ENCODE measurements at regions not wholly inside any gene's neighbourhood (a gene's known extent, or its start where the extent isn't known, plus 50 kb on each side); places are given as distances from the start of the nearest gene placed in this dataset.

DNA sequence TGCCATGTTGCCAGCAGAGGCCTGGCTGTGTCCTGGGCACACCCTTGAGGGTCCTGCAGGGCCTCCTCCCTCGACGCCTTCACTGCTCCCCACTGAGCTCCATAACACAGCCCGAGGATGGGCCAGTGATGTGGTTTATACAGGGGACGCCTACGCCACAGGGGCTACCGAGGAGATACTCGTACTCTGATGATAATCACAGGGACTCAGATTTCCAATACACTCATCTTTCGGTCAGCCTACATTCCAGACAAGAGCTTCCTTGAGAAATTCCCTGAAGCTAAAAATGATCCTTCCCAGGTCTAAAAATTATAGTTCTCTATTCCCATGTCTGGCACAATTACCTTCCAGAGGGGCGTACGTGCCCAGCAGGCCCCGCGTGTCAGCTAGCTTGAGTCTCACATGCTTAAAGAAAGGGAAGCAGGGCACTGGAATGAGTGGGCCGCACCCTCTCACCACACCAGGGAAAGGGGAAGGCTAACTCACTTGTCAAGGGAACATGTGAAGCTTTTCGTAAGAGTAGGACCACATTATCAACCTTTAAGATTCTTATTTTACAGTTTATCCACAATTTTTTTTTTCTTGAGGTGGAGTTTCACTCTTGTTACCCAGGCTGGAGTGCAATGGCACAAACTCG lies 159.5 kb upstream of the NDUFV2 start:
- Mint-ChIP-seq H3K4me3 (no peak overlapping the region), H3K36me3 (ENCODE audit: insufficient read depth) (no peaks in the 10 kb centered on the region), H3K4me1 (no peaks in the 10 kb centered on the region), H3K27me3 (peaks cover 34% of the 10 kb centered on the region), H3K9me3 (no peaks in the 10 kb centered on the region), H3K27ac (ENCODE audit: low read depth) (no peak overlapping the region)
- DNase-seq (ENCODE audit: low spot score in 2 of 2) (no peak), ATAC-seq (replicated peaks; ENCODE audit: extremely low read depth, poor library complexity, severe bottlenecking) (no peak)

GRCh38 chr18:8943900-8944870 lies 158.3 kb upstream of the NDUFV2 start:
- H3K4me3 Mint-ChIP-seq = no peak overlapping the region
- no peak overlapping the region for H3K27ac Mint-ChIP-seq (ENCODE audit: low read depth)
- H3K27me3 Mint-ChIP-seq = peaks cover 34% of the 10 kb centered on the region
- no peaks in the 10 kb centered on the region for H3K9me3 Mint-ChIP-seq
- no peak for DNase-seq (ENCODE audit: low spot score in 2 of 2)
- H3K4me1 Mint-ChIP-seq = peaks cover 6% of the 10 kb centered on the region
- peaks cover 2% of the 10 kb centered on the region for H3K36me3 Mint-ChIP-seq (ENCODE audit: insufficient read depth)
- no peak for ATAC-seq (replicated peaks; ENCODE audit: extremely low read depth, poor library complexity, severe bottlenecking)

- H3K27ac Mint-ChIP-seq (ENCODE audit: low read depth) = no peak overlapping the region
Observed at GRCh38 chr18:8944871-8945245, 157.6 kb upstream of the NDUFV2 start.

GRCh38 chr18:8945514-8945913 lies 157.0 kb upstream of the NDUFV2 start:
- Mint-ChIP-seq H3K36me3 (ENCODE audit: insufficient read depth) (peaks cover 2% of the 10 kb centered on the region), H3K27ac (ENCODE audit: low read depth) (no peak overlapping the region), H3K9me3 (no peaks in the 10 kb centered on the region), H3K27me3 (peaks cover 32% of the 10 kb centered on the region), H3K4me1 (peaks cover 8% of the 10 kb centered on the region), H3K4me3 (no peak overlapping the region)
- no peak for ATAC-seq (replicated peaks; ENCODE audit: extremely low read depth, poor library complexity, severe bottlenecking)
- DNase-seq (ENCODE audit: low spot score in 2 of 2) = no peak

More at GRCh38 chr18:8944871-8945245, 157.6 kb upstream of the NDUFV2 start:
- ATAC-seq (replicated peaks; ENCODE audit: extremely low read depth, poor library complexity, severe bottlenecking) = no peak
- Mint-ChIP-seq H3K9me3 (no peaks in the 10 kb centered on the region), H3K4me1 (peaks cover 8% of the 10 kb centered on the region), H3K4me3 (no peak overlapping the region), H3K27me3 (peaks cover 32% of the 10 kb centered on the region), H3K36me3 (ENCODE audit: insufficient read depth) (peaks cover 2% of the 10 kb centered on the region)
- DNase-seq (ENCODE audit: low spot score in 2 of 2) = no peak

DNA sequence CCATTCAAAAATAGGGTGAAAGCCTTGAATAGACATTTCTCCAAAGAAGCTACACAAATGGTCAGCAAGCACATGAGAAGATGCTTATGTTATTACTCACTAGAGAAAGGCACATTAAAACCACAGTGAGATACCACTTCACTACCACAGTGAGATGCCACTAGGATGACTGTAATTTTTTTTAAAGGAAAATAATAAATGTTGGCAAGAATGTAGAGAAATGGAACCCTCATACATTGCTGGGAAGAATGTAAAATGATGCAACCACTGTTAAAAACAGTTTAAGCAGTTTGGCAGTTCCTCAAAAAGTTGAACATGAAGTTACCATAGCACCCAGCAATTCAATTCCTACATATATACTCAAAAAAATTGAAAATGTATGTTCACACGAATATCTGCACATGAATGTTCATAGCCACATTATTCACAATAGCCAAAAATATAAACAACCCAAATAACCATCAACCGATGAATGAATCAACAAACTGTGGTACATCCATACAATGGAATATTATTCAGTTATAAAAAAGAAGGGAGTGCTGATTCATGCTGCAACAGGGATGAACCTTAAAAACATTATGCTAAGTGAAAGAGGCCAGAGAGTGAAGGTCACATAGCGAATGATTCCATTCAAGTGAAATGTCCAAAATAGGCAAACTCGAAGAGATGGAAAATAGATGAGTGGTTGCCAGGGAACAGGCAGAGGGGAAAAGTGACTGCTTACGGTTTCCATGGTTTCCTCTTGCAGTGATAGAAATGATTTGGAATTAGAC lies 156.2 kb upstream of the NDUFV2 start:
- H3K4me1 Mint-ChIP-seq = peaks cover 8% of the 10 kb centered on the region
- DNase-seq (ENCODE audit: low spot score in 2 of 2) (no peak), ATAC-seq (replicated peaks; ENCODE audit: extremely low read depth, poor library complexity, severe bottlenecking) (no peak)
- no peaks in the 10 kb centered on the region for H3K9me3 Mint-ChIP-seq
- peaks cover 2% of the 10 kb centered on the region for H3K36me3 Mint-ChIP-seq (ENCODE audit: insufficient read depth)
- H3K27ac Mint-ChIP-seq (ENCODE audit: low read depth) = no peak overlapping the region
- H3K27me3 Mint-ChIP-seq = peaks cover 32% of the 10 kb centered on the region
- no peak overlapping the region for H3K4me3 Mint-ChIP-seq

GRCh38 chr18:8947566-8947965 lies 154.9 kb upstream of the NDUFV2 start:
- Mint-ChIP-seq H3K4me1 (peaks cover 8% of the 10 kb centered on the region), H3K9me3 (no peaks in the 10 kb centered on the region), H3K36me3 (ENCODE audit: insufficient read depth) (peaks cover 2% of the 10 kb centered on the region), H3K27ac (ENCODE audit: low read depth) (no peak overlapping the region), H3K4me3 (no peak overlapping the region), H3K27me3 (peaks cover 32% of the 10 kb centered on the region)
- ATAC-seq (replicated peaks; ENCODE audit: extremely low read depth, poor library complexity, severe bottlenecking) (no peak), DNase-seq (ENCODE audit: low spot score in 2 of 2) (no peak)

GRCh38 chr18:8948011-8948410 lies 154.5 kb upstream of the NDUFV2 start:
- no peak overlapping the region for H3K4me3 Mint-ChIP-seq
- H3K27me3 Mint-ChIP-seq = peaks cover 32% of the 10 kb centered on the region
- H3K9me3 Mint-ChIP-seq = no peaks in the 10 kb centered on the region
- H3K36me3 Mint-ChIP-seq (ENCODE audit: insufficient read depth) = peaks cover 2% of the 10 kb centered on the region
- ATAC-seq (replicated peaks; ENCODE audit: extremely low read depth, poor library complexity, severe bottlenecking) = no peak
- peaks cover 8% of the 10 kb centered on the region for H3K4me1 Mint-ChIP-seq
- no peak for DNase-seq (ENCODE audit: low spot score in 2 of 2)
- no peak overlapping the region for H3K27ac Mint-ChIP-seq (ENCODE audit: low read depth)

DNA sequence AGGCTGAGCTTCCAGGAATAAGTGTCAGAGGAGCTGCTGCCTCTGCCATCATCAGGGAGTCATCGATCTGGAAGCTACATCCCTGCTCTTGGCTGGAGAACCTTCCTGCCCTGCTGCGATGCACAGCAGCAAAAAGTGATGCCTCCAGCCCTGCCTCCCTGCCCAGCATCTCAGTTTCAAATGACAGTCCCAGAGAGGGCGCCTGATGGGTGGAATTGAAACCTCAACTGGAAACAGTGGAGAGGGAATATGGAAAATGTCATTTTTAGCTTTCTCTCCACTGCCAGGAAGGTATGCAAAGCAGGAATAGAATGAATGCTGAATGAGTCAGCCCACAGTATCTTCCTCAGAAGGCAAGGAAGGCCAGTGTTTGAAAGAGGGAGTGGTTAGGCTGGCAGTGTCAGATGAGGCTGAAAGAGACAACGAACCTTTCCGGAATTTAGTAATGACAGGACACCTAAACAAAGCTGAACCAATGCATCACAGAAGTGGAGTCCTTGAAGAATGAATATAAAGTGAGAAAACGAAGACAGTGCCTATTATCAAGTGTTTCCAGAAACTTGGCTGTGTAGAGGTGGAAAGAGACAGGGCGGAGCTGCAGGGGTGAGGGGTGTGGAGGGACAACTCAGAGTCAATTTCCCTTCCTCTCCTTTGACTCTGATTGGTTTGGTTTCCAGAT lies 153.9 kb upstream of the NDUFV2 start:
- ATAC-seq (replicated peaks; ENCODE audit: extremely low read depth, poor library complexity, severe bottlenecking) = no peak
- no peak for DNase-seq (ENCODE audit: low spot score in 2 of 2)

GRCh38 chr18:8949206-8949605 lies 153.3 kb upstream of the NDUFV2 start:
- Mint-ChIP-seq H3K4me1 (peaks cover 8% of the 10 kb centered on the region), H3K27me3 (peaks cover 32% of the 10 kb centered on the region), H3K27ac (ENCODE audit: low read depth) (no peak overlapping the region), H3K4me3 (no peak overlapping the region), H3K9me3 (no peaks in the 10 kb centered on the region), H3K36me3 (ENCODE audit: insufficient read depth) (peaks cover 2% of the 10 kb centered on the region)
- ATAC-seq (replicated peaks; ENCODE audit: extremely low read depth, poor library complexity, severe bottlenecking) (no peak), DNase-seq (ENCODE audit: low spot score in 2 of 2) (no peak)

More for the DNA sequence above, 153.9 kb upstream of the NDUFV2 start:
- Mint-ChIP-seq H3K9me3 (no peaks in the 10 kb centered on the region), H3K27me3 (peaks cover 32% of the 10 kb centered on the region), H3K4me1 (peaks cover 8% of the 10 kb centered on the region), H3K4me3 (no peak overlapping the region), H3K36me3 (ENCODE audit: insufficient read depth) (peaks cover 2% of the 10 kb centered on the region), H3K27ac (ENCODE audit: low read depth) (no peak overlapping the region)

- H3K27me3 Mint-ChIP-seq = peaks cover 34% of the 10 kb centered on the region
- no peak for ATAC-seq (replicated peaks; ENCODE audit: extremely low read depth, poor library complexity, severe bottlenecking)
- H3K4me1 Mint-ChIP-seq = peaks cover 8% of the 10 kb centered on the region
- peaks cover 2% of the 10 kb centered on the region for H3K36me3 Mint-ChIP-seq (ENCODE audit: insufficient read depth)
- DNase-seq (ENCODE audit: low spot score in 2 of 2) = no peak
- no peak overlapping the region for H3K4me3 Mint-ChIP-seq
- H3K9me3 Mint-ChIP-seq = no peaks in the 10 kb centered on the region
- H3K27ac Mint-ChIP-seq (ENCODE audit: low read depth) = no peak overlapping the region
Observed at GRCh38 chr18:8951491-8951890, 151.0 kb upstream of the NDUFV2 start.

- DNase-seq (ENCODE audit: low spot score in 2 of 2) (no peak), ATAC-seq (replicated peaks; ENCODE audit: extremely low read depth, poor library complexity, severe bottlenecking) (no peak)
- Mint-ChIP-seq H3K9me3 (no peaks in the 10 kb centered on the region), H3K4me1 (peaks cover 8% of the 10 kb centered on the region), H3K27ac (ENCODE audit: low read depth) (no peak overlapping the region), H3K36me3 (ENCODE audit: insufficient read depth) (peaks cover 2% of the 10 kb centered on the region), H3K27me3 (peaks cover 35% of the 10 kb centered on the region), H3K4me3 (no peak overlapping the region)
Observed at GRCh38 chr18:8952174-8952573, 150.3 kb upstream of the NDUFV2 start.
